Mucosa of descending colon (tissue), 3 donors: ENCODE measurements at regions not wholly inside any gene's neighbourhood (a gene's known extent, or its start where the extent isn't known, plus 50 kb on each side); places are given as distances from the start of the nearest gene placed in this dataset.

ENCODE experiments used
- ATAC-seq: fragments of 200-7000 bp; cut with Tn5 transposase; one replicate; pipeline ENCODE4 v1.9.1; 2020; ENCODE audit warnings: mild to moderate bottlenecking, moderate library complexity
- DNase-seq, 3 donors: peaks; one replicate each; pipeline ENCODE4 v3.0.0-alpha.2; 2020
- H3K36me3 ChIP-seq: fragments of 200-600 bp; one replicate; pipeline ENCODE4 v1.8.0; 2021; ENCODE audit warnings: low read depth, mild to moderate bottlenecking
- H3K4me1 ChIP-seq: fragments of 200-600 bp; one replicate; pipeline ENCODE4 v1.8.0; 2021; ENCODE audit warnings: low read depth, mild to moderate bottlenecking
- H3K4me3 ChIP-seq: fragments of 200-600 bp; one replicate; pipeline ENCODE4 v1.8.0; 2021; ENCODE audit warnings: mild to moderate bottlenecking
- H3K9me3 ChIP-seq: fragments of 200-600 bp; one replicate; pipeline ENCODE4 v1.8.0; 2021; ENCODE audit warnings: mild to moderate bottlenecking
- CTCF ChIP-seq: fragments of 200-600 bp; IDR thresholded peaks from one replicate; pipeline ENCODE4 v1.8.0; 2022; ENCODE audit warnings: antibody characterized with exemption, mild to moderate bottlenecking
- intact Hi-C, 2 donors: fragments of 100-400 bp; cut with DNase I in 1 of 2; cut with micrococcal nuclease in 1 of 2; formaldehyde crosslinking; loops; one replicate each; pipeline versions ENCODE4 v1.11.0 to v1.11.1; 2022; cut with DNase I, micrococcal nuclease
- donor health status: DM: no; HTN: no; CAD: no; lungs with moderate emphysema.
- donor health status: DM: no; HTN: no; CAD: no.
- donor health status: DM: no; HTN: yes; CAD: no.

GRCh38 chr1:88519156-88519555 lies 164.9 kb upstream of the PKN2 start:
- Histone ChIP-seq H3K9me3 (no peaks in the 10 kb centered on the region), H3K4me3 (no peak overlapping the region), H3K36me3 (no peaks in the 10 kb centered on the region), H3K4me1 (no peaks in the 10 kb centered on the region)
- no peak for TF ChIP-seq CTCF
- ATAC-seq (no peak), DNase-seq (no peak)
- intact Hi-C loops: no loop called here

GRCh38 chr1:88523854-88524528 lies 160.1 kb upstream of the PKN2 start:
- Histone ChIP-seq H3K4me3 (no peak overlapping the region), H3K9me3 (no peaks in the 10 kb centered on the region), H3K4me1 (no peaks in the 10 kb centered on the region), H3K36me3 (no peaks in the 10 kb centered on the region)
- no peak for DNase-seq
- ATAC-seq: no peak
- TF ChIP-seq CTCF: no peak
- intact Hi-C loops: no loop called here

- intact Hi-C loops: no loop called here
These were observed 157.6 kb upstream of the PKN2 start for GRCh38 chr1:88526456-88526855.

GRCh38 chr1:88528792-88529191 lies 155.3 kb upstream of the PKN2 start:
- H3K36me3 ChIP-seq: no peaks in the 10 kb centered on the region
- intact Hi-C loops: no loop called here
- ATAC-seq (no peak), DNase-seq (no peak)
- no peaks in the 10 kb centered on the region for H3K9me3 ChIP-seq
- H3K4me3 ChIP-seq: no peak overlapping the region
- TF ChIP-seq CTCF: no peak
- H3K4me1 ChIP-seq: no peaks in the 10 kb centered on the region

More at GRCh38 chr1:88526456-88526855, 157.6 kb upstream of the PKN2 start:
- H3K4me3 ChIP-seq: no peak overlapping the region
- no peak for DNase-seq
- H3K9me3 ChIP-seq: no peaks in the 10 kb centered on the region
- H3K36me3 ChIP-seq: no peaks in the 10 kb centered on the region
- no peak for TF ChIP-seq CTCF
- H3K4me1 ChIP-seq: no peaks in the 10 kb centered on the region
- no peak for ATAC-seq

- no peak for TF ChIP-seq CTCF
- Histone ChIP-seq H3K4me1 (no peaks in the 10 kb centered on the region), H3K9me3 (no peaks in the 10 kb centered on the region), H3K36me3 (no peaks in the 10 kb centered on the region), H3K4me3 (no peak overlapping the region)
- DNase-seq (no peak), ATAC-seq (no peak)
- intact Hi-C loops: no loop called here
These were observed 154.5 kb upstream of the PKN2 start for GRCh38 chr1:88529581-88529980.

GRCh38 chr1:88530246-88530645 lies 153.8 kb upstream of the PKN2 start:
- H3K4me3 ChIP-seq: no peak overlapping the region
- intact Hi-C loops: no loop called here
- H3K36me3 ChIP-seq: no peaks in the 10 kb centered on the region
- ATAC-seq: no peak
- TF ChIP-seq CTCF: no peak
- no peaks in the 10 kb centered on the region for H3K4me1 ChIP-seq
- DNase-seq: no peak
- no peaks in the 10 kb centered on the region for H3K9me3 ChIP-seq
